NT2/D1 (cell line): ENCODE measurements at regions not wholly inside any gene's neighbourhood (a gene's known extent, or its start where the extent isn't known, plus 50 kb on each side); places are given as distances from the start of the nearest gene placed in this dataset.
A peak's percentile ranks its signal among the peaks of the same experiment; 100 is the strongest.
"Not testable (repeated sequence)": the region's sequence is repeated elsewhere in the genome, so short reads cannot be mapped to it uniquely, and the experiment has no call there.

ENCODE experiments used
- DNase-seq: peaks from one replicate; pipeline ENCODE4 v3.0.0-alpha.2; 2011; ENCODE audit warnings: low read depth, low spot score
- H3K27me3 ChIP-seq: 2 replicates; pipeline ENCODE4 v1.6.0; 2011; ENCODE audit warnings: mild to moderate bottlenecking; ENCODE audit not compliant: insufficient read length, insufficient read depth
- H3K36me3 ChIP-seq: 2 replicates; pipeline ENCODE4 v1.6.1; 2011; ENCODE audit warnings: mild to moderate bottlenecking, low read length, mixed read lengths; ENCODE audit not compliant: insufficient read depth, insufficient read length
- H3K4me1 ChIP-seq: 2 replicates; pipeline ENCODE4 v1.5.1; 2011; ENCODE audit not compliant: insufficient read depth, insufficient read length
- H3K4me3 ChIP-seq: 2 replicates; pipeline ENCODE4 v1.5.1; 2011; ENCODE audit warnings: low read depth; ENCODE audit not compliant: insufficient read length
- H3K9ac ChIP-seq: 2 replicates; pipeline ENCODE4 v1.6.0; 2011; ENCODE audit warnings: low read depth; ENCODE audit not compliant: insufficient read length
- H3K9me3 ChIP-seq: 2 replicates; pipeline ENCODE4 v1.5.1; 2011; ENCODE audit warnings: mild to moderate bottlenecking, low read length; ENCODE audit not compliant: insufficient read depth
- SUZ12 ChIP-seq: IDR thresholded peaks from 2 replicates; pipeline ENCODE4 v1.6.1; 2011; ENCODE audit not compliant: insufficient read length, insufficient read depth; ENCODE audit errors: extremely low read depth
- YY1 ChIP-seq: IDR thresholded peaks from 2 replicates; pipeline ENCODE4 v1.6.1; 2011; ENCODE audit not compliant: insufficient read length, insufficient read depth
- ZNF274 ChIP-seq: IDR thresholded peaks from 2 replicates; pipeline ENCODE4 v1.6.1; 2011; ENCODE audit warnings: mild to moderate bottlenecking, low read depth, low read length

- H3K36me3 ChIP-seq, H3K9me3 ChIP-seq, DNase-seq: not testable (repeated sequence)
- Histone ChIP-seq H3K27me3 (peaks cover 23% of the 10 kb centered on the region), H3K4me3 (peak overlapping the region; percentile 56), H3K9ac (peak overlapping the region; percentile 44), H3K4me1 (peaks cover 19% of the 10 kb centered on the region)
Measured at GRCh38 chr12:131625966-131626722, 84.7 kb upstream of the SFSWAP start.

- H3K9me3 ChIP-seq, DNase-seq, H3K36me3 ChIP-seq: not testable (repeated sequence)
- peak overlapping the region; percentile 70 for H3K9ac ChIP-seq
- peaks cover 13% of the 10 kb centered on the region for H3K4me1 ChIP-seq
- H3K27me3 ChIP-seq: peaks cover 23% of the 10 kb centered on the region
- peak overlapping the region; percentile 64 for H3K4me3 ChIP-seq
Measured at GRCh38 chr12:131627151-131628022, 83.5 kb upstream of the SFSWAP start.

GRCh38 chr12:131628023-131628740 lies 82.7 kb upstream of the SFSWAP start:
- Histone ChIP-seq H3K4me3 (no peak overlapping the region), H3K27me3 (peaks cover 23% of the 10 kb centered on the region), H3K9ac (no peak overlapping the region), H3K4me1 (peaks cover 13% of the 10 kb centered on the region), H3K9me3 (no peaks in the 10 kb centered on the region), H3K36me3 (no peaks in the 10 kb centered on the region)
- no peak for TF ChIP-seq ZNF274
- TF ChIP-seq SUZ12: no peak
- TF ChIP-seq YY1: no peak
- no peak for DNase-seq

- Histone ChIP-seq H3K4me1 (peaks cover 9% of the 10 kb centered on the region), H3K9me3 (no peaks in the 10 kb centered on the region), H3K9ac (no peak overlapping the region), H3K4me3 (no peak overlapping the region), H3K27me3 (peaks cover 20% of the 10 kb centered on the region), H3K36me3 (no peaks in the 10 kb centered on the region)
- TF ChIP-seq ZNF274 (no peak), SUZ12 (no peak), YY1 (no peak)
- no peak for DNase-seq
Measured at GRCh38 chr12:131628766-131629448, 82.0 kb upstream of the SFSWAP start.

- no peak overlapping the region for H3K4me3 ChIP-seq
- no peaks in the 10 kb centered on the region for H3K9me3 ChIP-seq
- no peak overlapping the region for H3K9ac ChIP-seq
- H3K27me3 ChIP-seq: peaks cover 6% of the 10 kb centered on the region
- DNase-seq: no peak
- peaks cover 7% of the 10 kb centered on the region for H3K4me1 ChIP-seq
- TF ChIP-seq SUZ12: no peak
- TF ChIP-seq ZNF274: no peak
- no peak for TF ChIP-seq YY1
- no peaks in the 10 kb centered on the region for H3K36me3 ChIP-seq
Measured at GRCh38 chr12:131631230-131631629, 79.7 kb upstream of the SFSWAP start.

GRCh38 chr12:131631889-131632651 lies 78.8 kb upstream of the SFSWAP start:
- not testable (repeated sequence) for H3K4me1 ChIP-seq, H3K9ac ChIP-seq, H3K27me3 ChIP-seq, DNase-seq, H3K36me3 ChIP-seq, H3K9me3 ChIP-seq, H3K4me3 ChIP-seq

- not testable (repeated sequence) for H3K36me3 ChIP-seq, H3K4me1 ChIP-seq, H3K4me3 ChIP-seq, H3K9me3 ChIP-seq, H3K9ac ChIP-seq, DNase-seq, H3K27me3 ChIP-seq
Measured at GRCh38 chr12:131632652-131633023, 78.3 kb upstream of the SFSWAP start.

- not testable (repeated sequence) for H3K9me3 ChIP-seq, H3K4me1 ChIP-seq, DNase-seq, H3K27me3 ChIP-seq, H3K36me3 ChIP-seq, H3K9ac ChIP-seq, H3K4me3 ChIP-seq
Measured at GRCh38 chr12:131633610-131634009, 77.3 kb upstream of the SFSWAP start.
